Glutamatergic neuron (in vitro differentiated cells): ENCODE measurements at regions not wholly inside any gene's neighbourhood (a gene's known extent, or its start where the extent isn't known, plus 50 kb on each side); places are given as distances from the start of the nearest gene placed in this dataset.
"Not testable (repeated sequence)": the region's sequence is repeated elsewhere in the genome, so short reads cannot be mapped to it uniquely, and the experiment has no call there.

Experiments
- DNase-seq: peaks from one replicate; pipeline ENCODE4 v3.0.0; 2022
- H3K27ac Mint-ChIP-seq: one replicate; pipeline ENCODE4 v1.8.0; 2020; ENCODE audit warnings: mild to moderate bottlenecking, mixed read lengths, inconsistent platforms; ENCODE audit not compliant: unreplicated experiment
- H3K27me3 Mint-ChIP-seq: one replicate; pipeline ENCODE4 v1.8.0; 2020; ENCODE audit warnings: mild to moderate bottlenecking, moderate library complexity, mixed read lengths, inconsistent platforms; ENCODE audit not compliant: unreplicated experiment
- H3K36me3 Mint-ChIP-seq: one replicate; pipeline ENCODE4 v1.8.0; 2020; ENCODE audit warnings: mild to moderate bottlenecking, mixed read lengths, inconsistent platforms; ENCODE audit not compliant: unreplicated experiment
- H3K4me1 Mint-ChIP-seq: one replicate; pipeline ENCODE4 v1.8.0; 2020; ENCODE audit warnings: mild to moderate bottlenecking, low read depth, mixed read lengths, inconsistent platforms; ENCODE audit not compliant: unreplicated experiment
- H3K4me3 Mint-ChIP-seq: one replicate; pipeline ENCODE4 v1.8.0; 2020; ENCODE audit warnings: mild to moderate bottlenecking, mixed read lengths, inconsistent platforms; ENCODE audit not compliant: unreplicated experiment
- H3K9me3 Mint-ChIP-seq: one replicate; pipeline ENCODE4 v1.8.0; 2020; ENCODE audit warnings: mild to moderate bottlenecking, moderate library complexity, mixed read lengths, inconsistent platforms; ENCODE audit not compliant: unreplicated experiment
- TF ChIP-seq, protein P1 (sequence below): fragments of 200-600 bp; sonication (generic); IDR thresholded peaks from one replicate; pipeline ENCODE4 v1.5.0; 2021; ENCODE audit not compliant: partially characterized antibody, unreplicated experiment

DNA sequence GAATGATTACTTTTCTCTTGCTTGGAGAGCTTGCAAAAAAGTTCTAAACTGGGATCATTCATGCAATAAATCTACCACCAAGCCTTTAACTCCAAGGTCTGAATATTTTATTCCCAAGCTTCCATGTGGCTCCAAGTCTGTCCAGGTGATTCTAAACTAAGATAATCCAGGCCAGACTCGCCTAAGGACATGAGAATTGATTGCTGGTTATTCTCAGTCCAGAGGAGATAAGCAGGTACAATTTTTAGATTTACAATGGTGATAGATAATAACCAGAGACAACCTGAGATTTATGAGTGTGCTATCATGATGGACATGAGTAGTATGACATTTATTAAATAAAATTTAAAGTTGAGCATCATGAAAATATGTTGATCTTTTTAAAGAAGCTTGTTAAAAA is 156.5 kb upstream of the SPRY2 start:
- H3K4me3 Mint-ChIP-seq = no peak overlapping the region

DNA sequence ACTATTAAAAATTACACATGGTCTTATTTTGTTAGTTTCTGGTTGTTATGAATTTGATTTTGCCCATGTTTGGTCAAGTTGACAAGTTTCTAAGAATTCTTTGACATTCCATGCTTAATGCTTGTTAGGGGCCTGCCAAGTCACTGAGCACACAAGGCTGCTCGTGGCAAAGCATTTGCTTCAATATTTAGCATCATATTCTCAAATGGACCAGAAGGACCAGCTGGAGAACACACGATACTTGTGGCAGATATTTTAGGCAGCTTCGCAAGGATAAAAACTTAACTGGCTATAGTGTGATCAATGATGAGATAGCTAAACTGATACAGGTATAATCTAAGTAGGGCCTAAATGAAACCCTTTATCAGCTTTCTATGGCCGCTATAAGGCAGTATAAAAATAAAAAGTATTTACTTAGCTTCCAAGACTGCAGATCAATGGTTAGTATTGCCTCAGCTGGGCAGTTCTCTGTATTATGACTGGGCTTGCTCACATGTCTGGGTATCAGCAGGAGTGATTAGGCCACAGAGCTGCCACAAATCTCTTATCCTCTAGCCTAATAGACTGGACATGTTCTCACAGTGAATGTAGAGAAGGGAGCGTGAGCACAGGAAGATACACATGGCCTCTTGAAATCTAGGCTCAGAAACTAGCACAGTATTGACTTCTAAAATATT is 155.9 kb upstream of the SPRY2 start:
- Mint-ChIP-seq H3K4me1 (no peaks in the 10 kb centered on the region), H3K27ac (no peak overlapping the region), H3K27me3 (no peaks in the 10 kb centered on the region), H3K4me3 (no peak overlapping the region), H3K36me3 (no peaks in the 10 kb centered on the region), H3K9me3 (no peaks in the 10 kb centered on the region)
- TF ChIP-seq, protein P1, sequence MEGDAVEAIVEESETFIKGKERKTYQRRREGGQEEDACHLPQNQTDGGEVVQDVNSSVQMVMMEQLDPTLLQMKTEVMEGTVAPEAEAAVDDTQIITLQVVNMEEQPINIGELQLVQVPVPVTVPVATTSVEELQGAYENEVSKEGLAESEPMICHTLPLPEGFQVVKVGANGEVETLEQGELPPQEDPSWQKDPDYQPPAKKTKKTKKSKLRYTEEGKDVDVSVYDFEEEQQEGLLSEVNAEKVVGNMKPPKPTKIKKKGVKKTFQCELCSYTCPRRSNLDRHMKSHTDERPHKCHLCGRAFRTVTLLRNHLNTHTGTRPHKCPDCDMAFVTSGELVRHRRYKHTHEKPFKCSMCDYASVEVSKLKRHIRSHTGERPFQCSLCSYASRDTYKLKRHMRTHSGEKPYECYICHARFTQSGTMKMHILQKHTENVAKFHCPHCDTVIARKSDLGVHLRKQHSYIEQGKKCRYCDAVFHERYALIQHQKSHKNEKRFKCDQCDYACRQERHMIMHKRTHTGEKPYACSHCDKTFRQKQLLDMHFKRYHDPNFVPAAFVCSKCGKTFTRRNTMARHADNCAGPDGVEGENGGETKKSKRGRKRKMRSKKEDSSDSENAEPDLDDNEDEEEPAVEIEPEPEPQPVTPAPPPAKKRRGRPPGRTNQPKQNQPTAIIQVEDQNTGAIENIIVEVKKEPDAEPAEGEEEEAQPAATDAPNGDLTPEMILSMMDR = no peak
- no peak for DNase-seq

More for the DNA sequence above, 156.5 kb upstream of the SPRY2 start:
- Mint-ChIP-seq H3K27me3 (no peaks in the 10 kb centered on the region), H3K36me3 (no peaks in the 10 kb centered on the region), H3K9me3 (no peaks in the 10 kb centered on the region), H3K27ac (no peak overlapping the region), H3K4me1 (no peaks in the 10 kb centered on the region)
- no peak for DNase-seq
- TF ChIP-seq, protein P1 = no peak

DNA sequence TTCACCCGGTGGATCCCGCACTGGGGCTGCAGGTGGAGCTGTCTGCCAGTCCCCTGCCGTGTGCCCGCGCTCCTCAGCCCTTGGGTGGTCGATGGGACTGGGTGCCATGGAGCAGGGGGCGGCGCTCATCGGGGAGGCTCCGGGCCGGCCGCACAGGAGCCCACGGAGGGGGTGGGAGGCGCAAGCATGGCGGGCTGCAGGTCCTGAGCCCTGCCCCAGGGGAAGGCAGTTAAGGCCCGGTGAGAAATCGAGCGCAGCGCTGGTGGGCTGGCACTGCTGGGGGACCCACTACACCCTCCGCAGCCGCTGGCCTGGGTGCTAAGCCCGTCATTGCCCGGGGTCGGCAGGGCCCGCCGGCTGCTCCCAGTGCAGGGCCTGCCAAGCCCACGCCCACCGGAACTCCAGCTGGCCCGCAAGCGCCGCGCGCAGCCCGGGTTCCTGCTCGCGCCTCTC is 149.6 kb upstream of the SPRY2 start:
- not testable (repeated sequence) for H3K36me3 Mint-ChIP-seq, H3K4me1 Mint-ChIP-seq, H3K9me3 Mint-ChIP-seq, H3K27ac Mint-ChIP-seq, H3K27me3 Mint-ChIP-seq, DNase-seq, H3K4me3 Mint-ChIP-seq

DNA sequence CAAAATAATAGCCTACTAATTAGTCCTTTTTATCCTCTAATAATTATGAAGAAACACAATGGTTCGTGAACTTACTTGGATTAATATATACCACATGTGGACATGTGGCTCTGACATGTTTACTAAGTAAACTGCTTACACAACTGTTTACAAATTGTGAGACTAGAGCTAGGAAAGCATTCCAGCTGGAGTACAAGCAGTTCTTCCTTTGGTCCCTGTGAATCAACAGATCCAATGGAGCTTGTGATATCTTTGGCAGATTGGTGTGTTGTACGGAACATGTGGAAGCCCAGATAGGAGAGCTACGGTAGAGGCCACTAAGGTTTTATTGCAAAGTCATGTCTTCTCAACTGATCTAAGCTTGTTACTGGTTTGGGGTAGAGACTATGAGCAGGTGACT is 145.5 kb upstream of the SPRY2 start:
- Mint-ChIP-seq H3K4me3 (no peak overlapping the region), H3K4me1 (no peaks in the 10 kb centered on the region), H3K36me3 (no peaks in the 10 kb centered on the region), H3K27ac (no peak overlapping the region), H3K9me3 (peaks cover 1% of the 10 kb centered on the region), H3K27me3 (no peaks in the 10 kb centered on the region)
- no peak for DNase-seq
- TF ChIP-seq, protein P1 = no peak

DNA sequence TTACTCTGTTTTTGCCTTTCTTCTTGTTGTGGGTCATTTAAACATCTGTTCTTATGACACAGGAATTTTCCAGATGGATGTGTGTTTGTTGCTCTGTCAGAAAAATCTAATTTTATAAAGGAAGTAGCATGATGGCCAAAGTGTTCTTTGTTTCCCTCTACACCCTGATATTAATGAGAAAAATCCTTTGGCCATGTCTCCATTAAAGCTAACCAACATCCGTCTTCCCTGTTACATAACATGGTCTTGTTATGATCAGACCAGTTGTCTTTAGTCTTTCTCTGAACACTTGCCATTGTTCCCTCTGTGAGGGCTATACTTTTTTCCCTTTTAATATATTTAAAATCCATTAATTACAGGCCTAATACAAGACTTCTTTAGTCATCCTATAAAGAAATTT is 142.2 kb upstream of the SPRY2 start:
- DNase-seq = no peak
- H3K27me3 Mint-ChIP-seq = no peaks in the 10 kb centered on the region
- H3K9me3 Mint-ChIP-seq = no peaks in the 10 kb centered on the region
- TF ChIP-seq, protein P1 = no peak
- H3K4me3 Mint-ChIP-seq = no peak overlapping the region
- no peaks in the 10 kb centered on the region for H3K36me3 Mint-ChIP-seq
- no peaks in the 10 kb centered on the region for H3K4me1 Mint-ChIP-seq
- no peak overlapping the region for H3K27ac Mint-ChIP-seq
